Pancreas (tissue), 10 donors: ENCODE measurements at regions not wholly inside any gene's neighbourhood (a gene's known extent, or its start where the extent isn't known, plus 50 kb on each side); places are given as distances from the start of the nearest gene placed in this dataset.
"Not testable (repeated sequence)": the region's sequence is repeated elsewhere in the genome, so short reads cannot be mapped to it uniquely, and the experiment has no call there.

Experiments
- ATAC-seq, 4 donors: fragments of 200-7000 bp; cut with Tn5 transposase; one replicate each; pipeline versions ENCODE4 v1.8.0 to v1.9.1; 2020; ENCODE audit warnings: mild to moderate bottlenecking in 4 of 4, moderate library complexity in 4 of 4
- DNase-seq, 6 donors: peaks; one replicate each; pipeline ENCODE4 v3.0.0-alpha.2; 2020
- FAIRE-seq: peaks from 2 replicates; lab custom pipeline; 2012; peaks lifted over from hg19 to GRCh38; lab: Jason Lieb, UNC
- H3K27ac ChIP-seq, 4 donors: fragments of 200-600 bp; sonication (generic); 1 replicate in 3 of 4; 2 replicates in 1 of 4; pipeline versions ENCODE4 v1.5.0 to v1.8.0; 2020
- H3K27me3 ChIP-seq, 4 donors: fragments of 200-600 bp; one replicate each; pipeline ENCODE4 v1.8.0; 2021
- H3K36me3 ChIP-seq, 3 donors: fragments of 200-600 bp; sonication (generic) in 1 of 3; one replicate each; pipeline versions ENCODE4 v1.5.0 to v1.8.0; 2020 to 2021
- H3K4me1 ChIP-seq, 3 donors: fragments of 200-600 bp; one replicate each; pipeline ENCODE4 v1.8.0; 2021
- H3K4me3 ChIP-seq, 4 donors: fragments of 200-600 bp; sonication (generic) in 2 of 4; one replicate each; pipeline versions ENCODE4 v1.5.0 to v1.8.0; 2020 to 2021
- H3K9me3 ChIP-seq, 4 donors: fragments of 200-600 bp; one replicate each; pipeline ENCODE4 v1.8.0; 2021
- WGBS, 2 donors: extraction: QIAGEN DNeasy Blood & Tissue Kit; methylation state at CpG; one replicate each; pipeline ENCODE4 v1.1.7; 2013; 5-methylcytosine and 5-hydroxymethylcytosine counted together
- intact Hi-C, 3 donors: fragments of 100-400 bp; cut with DNase I; formaldehyde crosslinking; loops; one replicate each; pipeline versions ENCODE4 v1.11.1 to v1.14.2; 2022
- TF ChIP-seq, protein P1 (sequence below), 4 donors: fragments of 200-600 bp; sonication (generic) in 3 of 4; IDR thresholded peaks; one replicate each; pipeline versions ENCODE4 v1.5.0 to v1.8.0; 2021; ENCODE audit warnings: antibody characterized with exemption in 4 of 4
- donor health status: healthy with polysubstance abuse.
- donor health status: DM: no; HTN: no; CAD: no; lungs with moderate emphysema.
- donor health status: DM: no; HTN: no; CAD: no.
- donor health status: control.
- donor health status: control.
- donor health status: Bipolar disorder and iron deficiency.
- donor health status: DM: yes; HTN: yes; CAD: no.
- donor health status: DM: no; HTN: no; CAD: no.
- donor health status: DM: no; HTN: no; CAD: no.
- donor health status: DM: yes; HTN: yes; CAD: no.

- 67 to 96% methylated on average over 1 of the region's 1 CpG for WGBS, 2 donors
- DNase-seq, result no peak
- H3K4me3 ChIP-seq, result no peak overlapping the region
- no peaks in the 10 kb centered on the region for H3K36me3 ChIP-seq
- no peak for ATAC-seq
- no peaks in the 10 kb centered on the region for H3K4me1 ChIP-seq
- TF ChIP-seq, protein P1, sequence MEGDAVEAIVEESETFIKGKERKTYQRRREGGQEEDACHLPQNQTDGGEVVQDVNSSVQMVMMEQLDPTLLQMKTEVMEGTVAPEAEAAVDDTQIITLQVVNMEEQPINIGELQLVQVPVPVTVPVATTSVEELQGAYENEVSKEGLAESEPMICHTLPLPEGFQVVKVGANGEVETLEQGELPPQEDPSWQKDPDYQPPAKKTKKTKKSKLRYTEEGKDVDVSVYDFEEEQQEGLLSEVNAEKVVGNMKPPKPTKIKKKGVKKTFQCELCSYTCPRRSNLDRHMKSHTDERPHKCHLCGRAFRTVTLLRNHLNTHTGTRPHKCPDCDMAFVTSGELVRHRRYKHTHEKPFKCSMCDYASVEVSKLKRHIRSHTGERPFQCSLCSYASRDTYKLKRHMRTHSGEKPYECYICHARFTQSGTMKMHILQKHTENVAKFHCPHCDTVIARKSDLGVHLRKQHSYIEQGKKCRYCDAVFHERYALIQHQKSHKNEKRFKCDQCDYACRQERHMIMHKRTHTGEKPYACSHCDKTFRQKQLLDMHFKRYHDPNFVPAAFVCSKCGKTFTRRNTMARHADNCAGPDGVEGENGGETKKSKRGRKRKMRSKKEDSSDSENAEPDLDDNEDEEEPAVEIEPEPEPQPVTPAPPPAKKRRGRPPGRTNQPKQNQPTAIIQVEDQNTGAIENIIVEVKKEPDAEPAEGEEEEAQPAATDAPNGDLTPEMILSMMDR (IDR thresholded peaks at IDR 0.05), result no peak
- FAIRE-seq, result no peak
- no peaks in the 10 kb centered on the region for H3K27me3 ChIP-seq
- intact Hi-C loops, result no loop called here
- H3K9me3 ChIP-seq, result no peaks in the 10 kb centered on the region
- no peak overlapping the region for H3K27ac ChIP-seq
These were observed 172.6 kb downstream of the PDCD6IP start for GRCh38 chr3:33971055-33971454.

- TF ChIP-seq, protein P1 (IDR thresholded peaks at IDR 0.05), result no peak
- no peak for DNase-seq
- ATAC-seq, result no peak
- no peak overlapping the region for H3K4me3 ChIP-seq
- no peaks in the 10 kb centered on the region for H3K9me3 ChIP-seq
- no peaks in the 10 kb centered on the region for H3K27me3 ChIP-seq
- no peak for FAIRE-seq
- intact Hi-C loops, result no loop called here
- no peaks in the 10 kb centered on the region for H3K36me3 ChIP-seq
- no peak overlapping the region for H3K27ac ChIP-seq
- 80 to 89% methylated on average over 4 of the region's 4 CpGs for WGBS, 2 donors
- no peaks in the 10 kb centered on the region for H3K4me1 ChIP-seq
These were observed 177.0 kb downstream of the PDCD6IP start for GRCh38 chr3:33975463-33975862.

GRCh38 chr3:33977227-33977626, 178.8 kb downstream of the PDCD6IP start:
- intact Hi-C loops, result no loop called here

GRCh38 chr3:33980252-33980651, 181.8 kb downstream of the PDCD6IP start:
- Histone ChIP-seq H3K36me3 (no peaks in the 10 kb centered on the region), H3K27me3 (no peaks in the 10 kb centered on the region), H3K27ac (no peak overlapping the region), H3K9me3 (no peaks in the 10 kb centered on the region), H3K4me3 (no peak overlapping the region), H3K4me1 (no peaks in the 10 kb centered on the region)
- intact Hi-C loops, result no loop called here
- TF ChIP-seq, protein P1 (IDR thresholded peaks at IDR 0.05), result no peak
- DNase-seq, result no peak
- ATAC-seq, result peak in 3 of 4 donors; percentile 44 to 49 (median 49)
- no peak for FAIRE-seq
- 14 to 15% methylated on average over 3 of the region's 3 CpGs for WGBS, 2 donors

More at GRCh38 chr3:33977227-33977626, 178.8 kb downstream of the PDCD6IP start:
- Histone ChIP-seq H3K36me3 (no peaks in the 10 kb centered on the region), H3K4me1 (no peaks in the 10 kb centered on the region), H3K9me3 (no peaks in the 10 kb centered on the region), H3K27me3 (no peaks in the 10 kb centered on the region), H3K27ac (no peak overlapping the region), H3K4me3 (no peak overlapping the region)
- DNase-seq, result no peak
- TF ChIP-seq, protein P1 (IDR thresholded peaks at IDR 0.05), result no peak
- no peak for ATAC-seq
- FAIRE-seq, result no peak
- WGBS, 2 donors, result 46 to 50% methylated on average over 2 of the region's 2 CpGs

DNA sequence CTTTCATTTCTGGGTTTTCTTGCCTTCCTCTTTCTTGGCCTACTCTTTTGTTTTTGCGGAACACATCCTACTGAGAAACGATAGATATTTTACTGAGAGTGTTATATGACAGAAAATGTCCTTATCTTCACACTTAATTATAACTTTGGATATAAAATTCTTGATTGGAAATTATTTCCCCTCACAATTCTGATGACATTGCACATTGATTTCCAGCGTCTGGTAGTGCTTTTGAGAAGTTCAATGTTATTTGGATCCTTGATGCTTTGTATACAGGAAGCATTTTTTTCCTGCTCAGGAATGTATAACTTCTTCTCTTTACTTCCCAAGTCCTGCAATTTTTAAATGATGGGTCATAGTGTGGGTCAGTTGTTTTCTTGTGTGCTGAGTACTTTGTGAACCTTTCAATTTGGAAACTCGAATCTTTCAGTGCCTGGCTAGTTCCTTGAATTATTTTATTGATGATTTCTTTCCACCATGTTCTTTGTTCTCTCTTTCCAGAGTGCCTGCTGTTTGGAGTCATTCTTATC, 183.9 kb downstream of the PDCD6IP start:
- H3K27ac ChIP-seq, result no peak overlapping the region
- H3K27me3 ChIP-seq, result no peaks in the 10 kb centered on the region
- H3K36me3 ChIP-seq, result no peaks in the 10 kb centered on the region
- DNase-seq (no peak), ATAC-seq (no peak), FAIRE-seq (no peak)
- intact Hi-C loops, result no loop called here
- TF ChIP-seq, protein P1 (IDR thresholded peaks at IDR 0.05), result no peak
- WGBS, 2 donors, result 52 to 62% methylated on average over 4 of the region's 4 CpGs
- H3K4me1 ChIP-seq, result no peaks in the 10 kb centered on the region
- no peak overlapping the region for H3K4me3 ChIP-seq
- H3K9me3 ChIP-seq, result no peaks in the 10 kb centered on the region

- FAIRE-seq, H3K4me1 ChIP-seq, intact Hi-C loops, DNase-seq, H3K4me3 ChIP-seq, H3K27me3 ChIP-seq, H3K36me3 ChIP-seq, ATAC-seq, H3K9me3 ChIP-seq, H3K27ac ChIP-seq: not testable (repeated sequence)
- WGBS, 2 donors, result 70 to 76% methylated on average over 1 of the region's 1 CpG
These were observed 184.5 kb downstream of the PDCD6IP start for GRCh38 chr3:33982949-33983348.
